ENCODE measurements at regions not wholly inside any gene's neighbourhood (a gene's known extent, or its start where the extent isn't known, plus 50 kb on each side); places are given as distances from the start of the nearest gene placed in this dataset.
"Not testable (repeated sequence)": the region's sequence is repeated elsewhere in the genome, so short reads cannot be mapped to it uniquely, and the experiment has no call there.

- TF ChIP-seq, protein P1, sequence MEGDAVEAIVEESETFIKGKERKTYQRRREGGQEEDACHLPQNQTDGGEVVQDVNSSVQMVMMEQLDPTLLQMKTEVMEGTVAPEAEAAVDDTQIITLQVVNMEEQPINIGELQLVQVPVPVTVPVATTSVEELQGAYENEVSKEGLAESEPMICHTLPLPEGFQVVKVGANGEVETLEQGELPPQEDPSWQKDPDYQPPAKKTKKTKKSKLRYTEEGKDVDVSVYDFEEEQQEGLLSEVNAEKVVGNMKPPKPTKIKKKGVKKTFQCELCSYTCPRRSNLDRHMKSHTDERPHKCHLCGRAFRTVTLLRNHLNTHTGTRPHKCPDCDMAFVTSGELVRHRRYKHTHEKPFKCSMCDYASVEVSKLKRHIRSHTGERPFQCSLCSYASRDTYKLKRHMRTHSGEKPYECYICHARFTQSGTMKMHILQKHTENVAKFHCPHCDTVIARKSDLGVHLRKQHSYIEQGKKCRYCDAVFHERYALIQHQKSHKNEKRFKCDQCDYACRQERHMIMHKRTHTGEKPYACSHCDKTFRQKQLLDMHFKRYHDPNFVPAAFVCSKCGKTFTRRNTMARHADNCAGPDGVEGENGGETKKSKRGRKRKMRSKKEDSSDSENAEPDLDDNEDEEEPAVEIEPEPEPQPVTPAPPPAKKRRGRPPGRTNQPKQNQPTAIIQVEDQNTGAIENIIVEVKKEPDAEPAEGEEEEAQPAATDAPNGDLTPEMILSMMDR (conservative IDR thresholded peaks at IDR 0.05; ENCODE audit: low read depth, low read length), result no peak
- DNase-seq (ENCODE audit: low read depth), result no peak
- no peak overlapping the region for H3K4me3 ChIP-seq (ENCODE audit: low read depth, low read length)
Measured at GRCh38 chr14:105910426-105910825, 384.0 kb downstream of the TMEM121 start.

GRCh38 chr14:105911006-105911847 lies 384.8 kb downstream of the TMEM121 start:
- TF ChIP-seq, protein P1 (conservative IDR thresholded peaks at IDR 0.05; ENCODE audit: low read depth, low read length), result no peak
- H3K4me3 ChIP-seq (ENCODE audit: low read depth, low read length), result no peak overlapping the region
- DNase-seq (ENCODE audit: low read depth), result no peak

DNA sequence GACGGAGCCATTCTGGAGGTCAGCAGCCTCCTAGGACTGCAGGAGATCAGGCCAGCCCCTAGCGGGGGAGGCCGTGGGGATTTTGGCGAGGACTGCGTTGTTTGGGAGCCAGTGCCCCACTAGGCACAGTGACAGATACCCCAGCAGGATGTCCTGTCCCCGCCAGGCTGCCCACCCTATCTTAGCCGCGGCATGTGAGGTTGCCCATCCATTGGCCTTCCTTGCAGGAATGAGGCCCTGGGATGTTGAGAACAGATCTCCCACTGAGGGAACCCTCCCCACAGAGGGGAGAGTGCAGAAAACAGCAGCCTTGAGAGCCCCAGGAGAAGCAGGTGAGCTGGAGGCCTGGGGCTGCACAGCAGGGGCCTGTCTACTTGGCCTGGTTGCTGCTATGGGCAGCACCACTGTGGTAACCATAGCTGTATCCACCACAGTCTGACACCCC lies 385.5 kb downstream of the TMEM121 start:
- not testable (repeated sequence) for DNase-seq (ENCODE audit: low read depth); H3K4me3 ChIP-seq (ENCODE audit: low read depth, low read length)

- H3K4me3 ChIP-seq (ENCODE audit: low read depth, low read length), result no peak overlapping the region
- TF ChIP-seq, protein P1 (conservative IDR thresholded peaks at IDR 0.05; ENCODE audit: low read depth, low read length), result no peak
- no peak for DNase-seq (ENCODE audit: low read depth)
Measured at GRCh38 chr14:105912641-105913180, 386.3 kb downstream of the TMEM121 start.

DNA sequence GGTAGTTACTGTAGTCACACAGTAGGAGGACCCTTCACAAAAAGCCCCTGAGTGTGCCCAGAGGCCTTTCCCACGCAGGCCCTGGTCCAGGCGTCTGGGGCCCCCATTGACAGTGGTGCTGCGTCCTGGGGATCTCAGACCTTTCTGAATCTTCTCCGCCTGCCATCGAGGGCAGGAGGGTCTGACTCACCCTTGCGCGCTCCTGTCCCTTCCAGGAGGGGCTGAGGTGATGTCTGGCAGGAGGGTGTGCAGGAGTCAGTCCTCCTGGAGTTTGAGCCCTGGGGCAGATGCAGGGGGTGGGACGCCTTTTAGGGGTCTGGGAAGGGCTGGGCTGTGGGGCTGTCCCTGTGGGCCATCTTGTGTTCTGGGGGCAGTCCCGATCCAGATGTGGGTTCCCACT lies 386.8 kb downstream of the TMEM121 start:
- no peak overlapping the region for H3K4me3 ChIP-seq (ENCODE audit: low read depth, low read length)
- TF ChIP-seq, protein P1 (conservative IDR thresholded peaks at IDR 0.05; ENCODE audit: low read depth, low read length), result no peak
- DNase-seq (ENCODE audit: low read depth), result no peak

- H3K4me3 ChIP-seq (ENCODE audit: low read depth, low read length), result no peak overlapping the region
- no peak for DNase-seq (ENCODE audit: low read depth)
- TF ChIP-seq, protein P1 (conservative IDR thresholded peaks at IDR 0.05; ENCODE audit: low read depth, low read length), result no peak
Measured at GRCh38 chr14:105913861-105914260, 387.5 kb downstream of the TMEM121 start.

DNA sequence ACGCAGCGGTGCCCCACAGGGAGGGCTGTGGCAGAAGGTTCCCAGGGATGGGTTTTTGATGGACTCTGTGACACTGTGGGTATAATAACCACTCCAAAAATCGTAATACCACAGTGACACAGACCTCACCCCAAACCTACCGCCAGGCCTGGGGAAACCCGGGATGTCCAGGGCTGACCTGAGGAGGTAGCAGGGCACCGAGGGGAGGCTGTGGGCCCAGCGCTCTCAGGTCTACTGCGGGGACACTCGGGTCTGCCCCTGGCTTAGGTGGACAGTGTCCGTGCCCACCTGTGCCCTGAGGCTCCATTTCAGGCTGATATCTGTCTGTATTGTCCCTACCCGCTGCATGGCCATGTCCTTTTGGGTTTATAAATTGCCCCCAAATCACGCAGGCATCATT lies 387.9 kb downstream of the TMEM121 start:
- H3K4me3 ChIP-seq (ENCODE audit: low read depth, low read length); DNase-seq (ENCODE audit: low read depth): not testable (repeated sequence)
